H1 (cell line): ENCODE measurements at regions not wholly inside any gene's neighbourhood (a gene's known extent, or its start where the extent isn't known, plus 50 kb on each side); places are given as distances from the start of the nearest gene placed in this dataset.

Source experiments
- FOSL1 ChIP-seq: IDR thresholded peaks from 2 replicates; pipeline ENCODE4 v1.6.1; 2011; ENCODE audit warnings: mild to moderate bottlenecking, low read depth, low read length, moderate library complexity; ENCODE audit not compliant: insufficient read depth
- HDAC2 ChIP-seq, 2 experiments: fragments of 300-600 bp in 1 of 2; sonication (generic) in 1 of 2; IDR thresholded peaks; 2 replicates each; pipeline ENCODE4 v1.6.1; 2011 to 2012; ENCODE audit warnings: low read depth in 2 of 2, low read length in 2 of 2, mild to moderate bottlenecking in 2 of 2, moderate library complexity in 2 of 2, borderline replicate concordance in 1 of 2, inconsistent platforms in 1 of 2
- NANOG ChIP-seq: IDR thresholded peaks from 2 replicates; pipeline ENCODE4 v1.6.1; 2011; ENCODE audit warnings: low read length, low read depth, mild to moderate bottlenecking, inconsistent platforms; ENCODE audit not compliant: insufficient read depth, poor library complexity, severe bottlenecking
- POLR2AphosphoS5 ChIP-seq: IDR thresholded peaks from 2 replicates; pipeline ENCODE4 v1.6.1; 2011; ENCODE audit warnings: low read depth, low read length
- RFX5 ChIP-seq: IDR thresholded peaks from 2 replicates; pipeline ENCODE4 v1.6.1; 2011; ENCODE audit warnings: low read depth, low read length, improper control_type of control experiment, borderline replicate concordance
- RXRA ChIP-seq: IDR thresholded peaks from 2 replicates; pipeline ENCODE4 v1.6.1; 2011; ENCODE audit warnings: low read depth, mild to moderate bottlenecking, low read length, moderate library complexity; ENCODE audit not compliant: insufficient read depth
- TF ChIP-seq, protein P1 (sequence below): IDR thresholded peaks from 2 replicates; pipeline ENCODE4 v1.6.1; 2011; ENCODE audit warnings: low read depth, mild to moderate bottlenecking, low read length; ENCODE audit not compliant: insufficient read depth

DNA sequence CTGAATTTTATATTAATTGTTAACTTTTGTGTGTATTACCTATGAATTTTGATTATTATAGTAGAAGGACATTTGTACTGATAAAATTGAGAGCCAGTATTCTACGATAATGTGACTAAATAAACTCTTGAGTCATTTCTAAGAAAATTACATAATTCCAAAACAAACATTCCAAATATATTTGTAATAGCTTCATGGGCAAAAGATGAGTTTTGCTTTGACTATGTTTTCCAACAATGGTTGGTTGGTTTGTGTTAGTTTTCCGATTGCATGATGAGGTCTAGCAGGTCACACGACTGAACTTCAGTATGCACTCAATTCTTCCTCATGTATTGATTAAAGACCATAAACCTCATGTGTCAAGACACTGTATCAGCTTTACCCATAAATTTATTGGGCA lies 71.7 kb upstream of the WDR75 start (continued):
- TF ChIP-seq RXRA (no peak), FOSL1 (no peak), POLR2AphosphoS5 (no peak), HDAC2 (IDR thresholded peaks at IDR 0.05; ENCODE audit: borderline replicate concordance in 1 of 2, low read depth in 2 of 2, low read length in 2 of 2) (no peak), NANOG (no peak), RFX5 (no peak)
- TF ChIP-seq, protein P1, sequence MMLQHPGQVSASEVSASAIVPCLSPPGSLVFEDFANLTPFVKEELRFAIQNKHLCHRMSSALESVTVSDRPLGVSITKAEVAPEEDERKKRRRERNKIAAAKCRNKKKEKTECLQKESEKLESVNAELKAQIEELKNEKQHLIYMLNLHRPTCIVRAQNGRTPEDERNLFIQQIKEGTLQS = no peak
